GM19328 (cell line): ENCODE measurements at regions not wholly inside any gene's neighbourhood (a gene's known extent, or its start where the extent isn't known, plus 50 kb on each side); places are given as distances from the start of the nearest gene placed in this dataset.

Source experiments
- ATAC-seq: cut with Tn5 transposase; IDR thresholded peaks from one replicate; pipeline ENCODE4 v1.9.1; 2021; ENCODE audit warnings: mild to moderate bottlenecking, moderate library complexity; ENCODE audit not compliant: unreplicated experiment

- ATAC-seq: no peak
These were observed 63.0 kb downstream of the C5orf15 start for GRCh38 chr5:133905424-133905823.

- ATAC-seq: no peak
These were observed 63.8 kb downstream of the C5orf15 start for GRCh38 chr5:133904641-133905040.

DNA sequence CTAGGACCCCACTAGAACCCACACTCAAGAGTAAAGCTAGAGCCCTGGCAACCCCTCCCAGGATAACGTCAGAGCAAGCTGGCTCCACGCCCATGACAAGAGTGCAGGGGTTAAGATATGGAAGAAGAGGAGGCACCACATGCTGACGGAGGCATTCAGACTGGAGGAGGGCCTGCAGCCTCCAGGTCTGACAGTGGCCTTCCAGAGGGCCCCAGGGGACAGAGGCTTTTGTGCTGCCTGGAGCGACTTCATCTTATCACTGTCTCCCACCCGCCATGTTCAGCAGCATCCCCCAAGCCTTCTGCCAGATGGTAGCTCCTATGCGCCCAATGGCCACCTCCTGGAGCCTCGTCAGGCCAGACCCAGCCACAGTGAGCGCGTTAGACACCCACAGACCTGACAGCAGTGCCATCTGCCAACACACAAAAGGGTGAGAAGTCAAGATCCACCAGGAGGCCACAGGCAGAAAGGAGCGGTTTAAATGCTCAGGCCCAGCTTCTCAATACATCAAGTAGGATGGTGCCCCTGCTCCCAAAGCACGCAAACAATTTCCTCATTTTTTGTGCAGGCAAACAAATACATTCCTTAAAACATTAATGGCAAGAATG, 65.8 kb downstream of the C5orf15 start:
- ATAC-seq: no peak

GRCh38 chr5:133900534-133901270, 67.7 kb downstream of the C5orf15 start:
- no peak for ATAC-seq

GRCh38 chr5:133899506-133899905, 68.9 kb downstream of the C5orf15 start:
- no peak for ATAC-seq

DNA sequence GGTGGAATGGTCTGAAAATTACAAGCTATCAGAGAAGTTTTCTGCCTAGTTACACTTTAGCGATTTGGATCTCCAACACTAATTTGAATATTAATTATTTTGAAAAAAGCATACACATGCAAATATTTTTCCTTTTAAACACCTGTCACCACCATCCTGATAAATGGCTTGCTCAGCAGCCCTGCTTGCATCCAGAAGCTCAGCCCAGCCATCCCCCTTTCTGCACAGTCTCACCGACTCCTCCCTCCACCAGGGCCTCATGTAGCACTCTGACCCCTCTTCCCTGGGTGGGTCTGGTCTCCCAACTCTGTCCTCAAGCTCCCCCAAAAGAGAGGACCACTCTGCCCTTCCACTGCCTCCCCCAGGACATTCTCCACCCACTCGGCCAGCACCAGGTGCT, 70.0 kb downstream of the C5orf15 start:
- ATAC-seq: no peak

DNA sequence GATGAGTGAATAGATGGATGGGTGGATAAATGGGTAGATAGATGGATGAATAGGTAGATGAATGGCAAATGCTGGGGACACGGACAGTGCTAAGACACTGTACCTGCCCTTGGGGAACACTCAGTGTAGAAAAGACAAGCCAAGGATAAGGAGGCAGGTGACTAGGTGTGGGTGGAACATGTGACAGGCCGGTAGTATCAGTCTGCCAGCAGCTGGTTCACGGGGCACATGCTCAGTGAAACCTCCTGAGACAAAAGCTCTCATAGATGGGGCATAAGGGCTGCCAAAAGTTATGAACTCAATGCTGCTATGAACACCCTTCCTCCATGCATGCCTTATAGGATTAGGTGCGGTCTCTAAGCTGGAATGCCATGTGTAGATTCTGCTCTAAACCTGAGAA, 71.0 kb downstream of the C5orf15 start:
- no peak for ATAC-seq

DNA sequence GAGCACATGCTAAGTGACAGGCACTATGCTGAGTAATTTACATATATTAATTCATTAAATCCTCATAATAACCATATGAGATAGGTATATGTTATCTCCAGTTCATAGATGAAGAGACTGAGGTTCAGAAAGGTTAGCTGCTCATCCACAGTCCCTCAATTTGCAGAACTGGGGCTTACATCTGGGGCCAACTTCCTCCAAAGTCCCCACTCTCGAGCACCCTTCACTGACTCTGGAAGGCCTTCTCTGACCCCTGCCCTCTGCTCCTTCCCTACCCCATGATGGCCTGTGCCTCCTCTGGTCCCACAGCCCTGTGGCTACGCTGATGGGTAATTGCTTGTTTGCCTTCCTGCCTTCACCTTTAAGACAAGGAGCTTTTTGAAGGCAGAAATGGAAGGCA, 71.6 kb downstream of the C5orf15 start:
- no peak for ATAC-seq

- ATAC-seq: no peak
These were observed 72.2 kb downstream of the C5orf15 start for GRCh38 chr5:133895979-133896845.

- no peak for ATAC-seq
These were observed 74.3 kb downstream of the C5orf15 start for GRCh38 chr5:133894143-133894542.

GRCh38 chr5:133892774-133893173, 75.7 kb downstream of the C5orf15 start:
- ATAC-seq: no peak

DNA sequence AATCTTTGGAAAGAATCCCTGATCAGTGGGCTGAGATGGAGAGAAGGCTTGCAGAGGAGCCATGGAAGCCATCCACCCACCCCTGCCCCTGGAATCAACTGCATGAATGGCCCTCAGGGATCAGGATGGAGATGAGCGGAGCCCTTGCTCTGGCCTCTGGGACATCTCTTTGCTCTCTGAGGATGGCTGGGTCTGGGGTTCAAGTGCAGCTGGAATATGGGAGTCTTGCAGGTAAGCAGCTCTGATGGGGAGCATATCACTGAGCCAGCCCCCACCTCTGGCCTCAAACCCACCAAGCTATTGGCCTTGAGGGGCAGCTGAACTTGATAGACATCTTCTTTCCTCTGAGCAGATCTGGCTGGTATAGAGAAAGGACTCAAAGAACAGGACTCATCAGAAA, 76.1 kb downstream of the C5orf15 start:
- ATAC-seq: no peak

GRCh38 chr5:133891390-133891789, 77.0 kb downstream of the C5orf15 start:
- ATAC-seq: no peak

GRCh38 chr5:133890776-133891280, 77.6 kb downstream of the C5orf15 start:
- ATAC-seq: no peak

DNA sequence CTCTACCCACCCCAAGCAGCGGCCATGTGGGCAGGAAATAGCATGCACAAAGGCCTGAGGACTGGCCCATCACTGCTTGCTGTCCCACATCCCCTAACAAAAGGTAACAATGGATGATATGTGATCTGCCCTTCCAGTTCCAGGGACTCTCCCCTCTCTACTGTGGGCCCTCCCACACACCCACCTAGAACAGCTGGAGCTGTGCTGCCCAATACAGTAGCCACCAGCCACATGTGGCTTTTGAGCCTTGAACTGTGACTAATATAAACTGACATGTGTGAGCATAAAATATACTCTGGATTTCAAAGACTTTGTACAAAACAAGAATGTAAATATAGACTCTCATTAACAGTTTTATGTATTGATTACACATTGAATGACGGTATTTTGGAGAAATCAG, 78.1 kb downstream of the C5orf15 start:
- no peak for ATAC-seq

- ATAC-seq: no peak
These were observed 79.0 kb downstream of the C5orf15 start for GRCh38 chr5:133889271-133889905.

GRCh38 chr5:133888625-133888991, 79.8 kb downstream of the C5orf15 start:
- no peak for ATAC-seq

DNA sequence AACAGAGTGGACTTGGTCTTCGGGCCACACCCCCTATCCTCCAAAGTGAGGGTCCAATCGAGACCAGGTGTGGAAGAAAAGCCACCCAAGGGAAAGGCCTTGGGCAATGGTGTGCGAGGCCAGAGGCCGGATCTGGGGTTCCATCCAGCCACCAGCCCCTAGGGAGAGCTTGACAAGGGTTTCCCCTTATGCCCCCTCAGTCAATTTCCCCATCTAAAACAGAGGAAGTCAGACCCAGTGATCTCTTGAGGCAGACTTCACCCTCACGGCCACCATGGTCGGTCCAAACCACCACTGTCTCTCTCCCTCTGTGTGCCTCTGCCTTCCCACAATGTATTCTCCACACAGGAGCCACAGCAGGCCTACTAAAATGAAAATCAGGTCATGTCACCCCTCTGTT, 82.9 kb downstream of the C5orf15 start:
- no peak for ATAC-seq

GRCh38 chr5:133884569-133885311, 83.7 kb downstream of the C5orf15 start:
- ATAC-seq: no peak

- ATAC-seq: no peak
These were observed 84.5 kb downstream of the C5orf15 start for GRCh38 chr5:133883916-133884315.
